NCI-H2196 (cell line): ENCODE measurements at regions not wholly inside any gene's neighbourhood (a gene's known extent, or its start where the extent isn't known, plus 50 kb on each side); places are given as distances from the start of the nearest gene placed in this dataset.
"Not testable (repeated sequence)": the region's sequence is repeated elsewhere in the genome, so short reads cannot be mapped to it uniquely, and the experiment has no call there.

Experiments
- DNase-seq: peaks from one replicate; lab custom pipeline; 2025; ENCODE audit not compliant: unreplicated experiment; lab: John Stamatoyannopoulos, UW

DNA sequence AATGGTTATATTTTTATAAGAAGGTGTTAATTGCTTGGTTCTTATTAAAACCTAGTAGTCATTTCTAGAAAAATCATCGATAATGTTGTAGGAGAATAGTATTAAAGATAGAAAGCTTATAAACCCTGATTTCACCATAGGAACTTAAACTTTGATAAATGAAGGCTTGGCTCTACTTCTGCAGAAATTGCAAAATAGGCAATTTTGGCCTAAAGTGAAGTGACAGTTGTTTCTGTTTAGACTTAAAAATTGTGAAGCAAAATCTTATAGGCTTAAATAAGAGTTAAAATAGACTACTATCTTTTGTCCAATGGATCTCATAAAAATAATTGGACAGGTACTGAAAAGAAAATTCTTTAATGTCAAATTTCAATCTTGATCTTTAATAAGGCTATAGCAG, 321.6 kb upstream of the FZD8 start:
- DNase-seq, result no peak

DNA sequence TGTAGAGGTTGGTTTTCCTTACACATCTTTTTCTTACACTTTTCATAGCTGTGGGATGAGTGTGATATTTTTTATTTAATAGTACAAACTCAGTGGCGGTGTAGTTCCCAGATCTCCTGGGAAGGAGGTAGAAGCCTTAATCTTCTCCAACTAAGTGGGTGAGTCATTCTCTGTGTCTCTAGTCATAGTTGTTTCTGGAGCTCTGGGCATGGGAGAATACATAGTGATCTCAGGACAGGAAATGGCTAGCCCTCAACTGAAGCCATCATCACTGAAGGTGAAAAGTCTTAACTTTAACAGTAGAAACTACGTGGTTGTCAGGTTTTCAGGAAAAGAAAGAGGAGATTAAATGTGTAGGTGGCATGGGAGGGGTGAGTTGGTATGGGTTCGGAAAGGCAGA, 319.4 kb upstream of the FZD8 start:
- no peak for DNase-seq

DNA sequence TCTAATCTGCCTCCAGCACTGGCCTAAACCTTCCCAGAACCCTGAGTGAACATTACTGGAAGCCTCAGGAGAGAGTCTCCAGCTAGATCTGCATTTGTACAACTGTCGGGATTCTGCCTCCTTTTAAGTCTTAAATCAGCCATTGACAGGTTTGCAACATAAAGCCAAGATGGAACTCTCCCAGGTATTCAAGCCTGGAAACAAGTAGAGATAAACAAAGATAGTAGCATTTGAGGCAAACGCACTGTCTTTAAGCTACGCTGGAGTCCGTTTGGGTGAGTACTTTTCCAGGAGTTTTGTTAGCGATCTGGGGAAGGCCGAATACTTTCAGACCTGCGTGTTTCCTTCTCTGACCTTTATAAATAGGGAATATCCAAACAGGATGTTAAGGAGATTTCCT, 317.2 kb upstream of the FZD8 start:
- no peak for DNase-seq

DNA sequence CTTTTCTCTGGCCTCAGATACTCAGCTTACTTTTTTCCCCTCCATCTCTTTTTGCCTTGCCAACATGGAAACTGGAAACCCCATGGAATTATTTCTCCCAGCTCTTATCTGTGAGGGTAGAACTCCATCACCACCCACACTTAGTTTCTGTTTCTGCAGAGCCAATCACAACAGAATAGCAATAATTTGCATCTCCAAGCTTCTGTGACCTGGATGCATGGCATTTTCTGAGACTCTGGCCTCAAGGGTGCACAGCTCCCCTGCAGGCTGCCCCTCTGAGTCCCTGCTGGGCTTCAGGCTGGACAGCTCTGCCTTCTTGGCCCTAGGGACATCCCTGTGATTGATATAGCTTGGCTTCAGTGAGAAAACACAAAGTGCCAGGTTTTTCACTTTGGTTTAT, 316.5 kb upstream of the FZD8 start:
- DNase-seq, result not testable (repeated sequence)

DNA sequence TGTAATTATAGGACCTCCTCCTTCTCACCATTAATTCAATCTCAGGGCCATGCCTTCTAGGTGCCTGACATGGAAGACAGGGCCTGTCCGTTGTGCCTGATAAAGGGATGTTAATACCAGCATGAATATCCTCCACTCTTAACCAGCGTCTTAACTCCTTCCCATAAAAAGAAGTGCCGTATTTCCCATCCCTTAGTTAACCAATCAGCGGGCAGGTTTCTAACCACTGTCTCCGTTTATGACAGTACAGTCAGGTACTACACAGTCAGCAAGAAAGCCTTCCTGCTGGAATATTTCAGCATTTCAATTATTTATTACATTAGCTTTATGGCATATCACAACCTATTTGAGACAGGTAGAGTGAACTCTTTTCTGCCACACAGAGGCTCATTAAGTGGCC, 308.6 kb upstream of the FZD8 start:
- no peak for DNase-seq

DNA sequence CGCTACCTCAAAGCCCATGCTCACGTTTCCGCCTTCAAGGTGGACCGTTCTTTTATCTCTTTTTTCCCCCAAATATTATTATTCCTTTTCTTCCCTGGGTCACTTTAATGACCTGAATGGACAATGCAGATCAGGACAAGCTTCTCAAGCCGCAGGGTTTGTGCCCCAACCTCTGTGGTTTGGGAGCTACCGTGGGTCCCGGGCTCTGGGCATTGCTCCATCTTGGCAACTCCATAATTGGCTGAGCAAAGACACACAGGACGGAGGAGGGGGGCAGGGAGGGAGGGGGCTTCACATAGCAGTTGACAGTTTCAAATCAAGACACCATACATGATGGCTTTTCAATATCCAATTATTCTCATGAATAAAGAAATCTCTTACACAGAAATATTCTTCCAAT, 308.1 kb upstream of the FZD8 start:
- DNase-seq, result no peak

DNA sequence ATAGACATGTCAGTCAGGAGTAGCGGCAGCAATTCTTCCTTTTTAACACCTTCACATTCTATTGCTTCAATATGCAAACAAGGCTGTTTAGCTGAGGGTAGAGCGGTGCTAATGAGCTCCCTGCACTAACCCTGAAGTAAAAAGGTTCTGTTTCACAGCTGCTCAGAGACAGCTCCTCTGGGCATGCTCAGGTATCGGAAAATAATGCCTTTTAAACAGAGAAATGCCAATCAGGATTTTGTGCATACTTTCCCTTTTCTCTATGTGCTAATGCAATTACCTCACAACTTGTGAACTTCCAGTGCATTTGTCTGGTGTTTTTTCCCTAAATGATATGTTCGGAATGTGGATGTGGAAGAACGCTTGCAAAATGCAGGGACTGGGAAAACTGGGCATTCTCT, 307.7 kb upstream of the FZD8 start:
- no peak for DNase-seq

DNA sequence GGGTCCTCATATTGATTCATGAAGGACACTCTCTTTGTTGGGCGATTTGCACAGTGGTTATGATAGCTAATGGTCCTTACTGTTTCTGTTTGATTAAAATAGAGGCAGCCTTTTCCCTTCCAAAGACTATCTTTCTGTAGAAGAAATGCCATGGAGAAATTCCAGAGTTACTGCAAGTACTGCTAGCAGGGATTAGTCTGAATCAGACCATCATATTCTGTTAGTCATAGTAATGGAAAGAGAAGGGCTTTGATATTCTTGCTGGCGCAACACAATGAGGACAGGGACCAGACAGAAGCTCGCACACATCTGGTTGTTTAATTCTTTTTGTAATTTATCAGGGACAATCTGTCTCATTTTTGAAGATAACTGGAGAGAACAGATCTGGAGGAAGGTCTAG, 304.5 kb upstream of the FZD8 start:
- no peak for DNase-seq

DNA sequence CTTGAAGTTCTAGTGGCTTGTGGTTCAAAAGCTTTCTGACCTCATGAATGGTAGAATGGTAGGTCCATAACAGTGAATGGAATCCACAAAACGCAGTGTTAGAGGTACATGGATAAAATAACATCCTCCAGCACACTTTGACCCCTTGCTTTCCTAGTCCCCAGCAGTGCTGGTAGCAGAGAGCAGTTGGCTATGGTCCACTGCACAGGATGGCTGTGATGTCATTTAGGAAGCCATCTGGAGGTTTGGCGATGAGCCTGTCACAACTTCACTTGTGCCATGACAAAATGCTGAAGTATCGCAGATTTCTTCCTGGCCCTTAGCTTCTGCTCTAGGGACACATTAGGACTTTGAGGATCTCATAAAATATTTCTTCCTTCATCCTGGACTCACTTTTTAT, 300.0 kb upstream of the FZD8 start:
- no peak for DNase-seq

DNA sequence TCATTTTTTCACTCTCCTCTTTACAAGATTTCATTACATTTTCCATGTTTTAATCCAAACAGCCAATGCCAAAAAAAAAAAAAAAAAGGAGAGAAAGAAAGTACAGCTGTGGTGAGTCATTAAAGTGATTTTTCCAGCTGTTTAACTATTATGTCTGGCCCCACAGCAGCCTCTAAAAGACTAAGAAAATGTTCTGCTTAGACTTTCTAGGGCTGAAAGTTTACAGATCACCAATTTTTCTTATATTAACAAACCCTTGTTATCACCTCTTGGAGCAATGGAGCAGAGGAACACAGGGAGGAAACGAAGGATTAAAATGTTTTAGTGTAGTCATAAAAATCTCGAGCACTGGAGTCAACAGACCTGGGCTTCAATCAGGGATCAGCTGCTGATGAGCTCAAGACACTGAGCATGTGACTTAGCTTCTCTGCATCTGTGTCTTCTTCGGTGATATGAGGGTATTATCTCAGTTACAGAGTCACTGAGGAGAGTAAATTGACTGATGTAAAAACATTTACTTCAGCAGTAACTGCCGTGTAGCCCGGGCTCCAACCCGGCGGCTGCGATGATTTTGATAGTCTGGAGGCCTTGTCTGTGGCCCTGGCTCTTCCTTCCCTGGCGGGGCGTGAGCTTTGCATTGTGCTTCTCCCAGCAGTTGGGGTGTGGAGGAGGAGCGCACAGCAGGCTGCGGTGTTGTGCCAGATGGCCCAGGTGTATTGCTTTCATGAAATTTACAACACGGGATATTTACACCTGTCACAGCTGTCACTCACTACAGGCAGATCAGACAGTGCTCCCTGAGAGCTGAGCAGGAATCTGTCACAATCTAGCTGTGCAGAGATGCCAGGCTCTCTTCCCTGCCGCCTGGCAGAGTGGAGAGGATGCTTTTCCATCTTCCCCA, 298.3 kb upstream of the FZD8 start:
- peak; percentile 11 for DNase-seq

DNA sequence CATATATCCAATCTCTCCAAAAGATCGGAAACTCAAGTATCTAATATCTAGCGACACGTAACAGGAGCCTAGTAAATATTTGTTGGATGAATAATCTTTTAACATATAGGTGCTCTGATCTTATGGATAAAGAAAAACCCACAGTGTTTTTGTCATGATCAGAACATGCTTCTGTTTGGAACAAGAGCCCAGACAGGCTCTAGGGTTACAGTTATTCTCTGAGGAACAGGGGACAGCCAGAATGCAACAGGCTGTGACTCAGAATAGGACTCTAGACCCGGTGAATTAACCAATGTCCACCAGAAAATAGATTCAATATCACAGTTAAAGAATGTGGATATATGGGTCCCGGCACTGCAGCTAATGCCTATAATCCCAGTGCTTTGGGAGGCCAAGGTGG, 296.1 kb upstream of the FZD8 start:
- no peak for DNase-seq

DNA sequence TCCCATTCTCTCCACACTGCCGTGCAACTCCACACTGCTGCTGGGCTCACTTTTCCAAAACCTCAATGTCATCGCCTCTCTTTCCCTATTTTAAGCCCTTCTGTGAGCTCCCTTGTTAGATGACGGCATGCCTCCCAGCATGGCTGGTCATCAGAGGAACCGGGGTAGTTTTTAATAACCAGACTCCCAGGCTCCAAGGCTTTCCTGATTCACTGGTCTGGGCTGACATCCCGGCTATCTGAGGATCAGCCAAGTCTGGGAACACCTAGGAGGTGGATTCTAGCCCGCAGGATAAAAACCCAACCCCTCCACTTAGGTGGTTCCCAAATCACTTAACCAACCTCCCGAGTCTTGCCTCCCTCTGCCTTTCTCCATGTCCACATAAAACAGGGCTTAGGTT, 295.4 kb upstream of the FZD8 start:
- DNase-seq, result no peak

DNA sequence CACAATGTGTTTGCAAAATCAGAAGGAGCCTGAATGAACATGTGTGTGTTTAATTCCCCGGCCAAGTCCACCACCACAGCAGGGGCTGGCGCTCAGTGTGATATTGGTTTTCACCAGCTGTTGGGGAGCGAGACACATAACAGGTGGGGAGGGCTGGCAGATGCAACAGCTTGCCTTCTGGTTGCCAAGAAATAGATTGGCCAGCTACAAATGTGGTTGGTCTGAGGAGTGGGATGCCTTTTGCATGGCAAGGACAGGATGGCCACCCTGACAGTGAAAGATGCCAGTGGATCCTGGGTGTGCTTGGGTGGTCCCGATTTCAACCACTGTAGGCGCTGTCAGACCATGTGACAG, 292.5 kb upstream of the FZD8 start:
- DNase-seq, result peak; percentile 10

DNA sequence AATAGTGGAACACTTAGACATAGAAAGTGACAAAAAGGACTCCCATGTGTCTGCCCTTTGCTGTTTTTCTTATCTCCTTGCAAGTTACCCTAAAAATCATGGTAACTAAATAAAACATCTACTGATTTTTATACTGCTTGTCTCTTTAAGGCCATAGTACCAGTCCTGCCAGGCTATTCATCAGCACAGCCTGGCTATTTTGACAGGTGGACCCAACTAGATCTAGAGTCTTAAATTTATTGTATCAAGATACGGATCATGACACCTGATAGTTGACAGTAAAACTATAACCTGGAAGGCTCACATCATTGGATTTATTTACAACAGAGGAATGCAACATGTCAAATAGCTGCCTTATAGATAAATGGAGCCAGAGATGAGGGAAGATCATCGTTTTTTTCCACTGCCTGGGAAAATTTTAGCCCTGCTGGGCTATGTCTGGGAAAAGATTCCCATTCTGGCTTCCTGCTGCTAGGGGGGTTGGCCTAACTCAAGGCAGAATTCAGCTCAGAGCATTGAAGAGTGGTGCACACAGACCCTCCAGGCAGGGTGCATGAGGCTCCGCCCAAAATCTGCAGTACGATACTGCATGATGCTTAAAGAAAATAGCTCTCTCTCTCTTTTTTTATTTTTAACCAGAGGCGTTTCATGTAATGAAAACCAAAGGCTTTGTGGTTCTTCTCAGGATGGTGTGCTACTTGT, 292.0 kb upstream of the FZD8 start:
- DNase-seq, result no peak

DNA sequence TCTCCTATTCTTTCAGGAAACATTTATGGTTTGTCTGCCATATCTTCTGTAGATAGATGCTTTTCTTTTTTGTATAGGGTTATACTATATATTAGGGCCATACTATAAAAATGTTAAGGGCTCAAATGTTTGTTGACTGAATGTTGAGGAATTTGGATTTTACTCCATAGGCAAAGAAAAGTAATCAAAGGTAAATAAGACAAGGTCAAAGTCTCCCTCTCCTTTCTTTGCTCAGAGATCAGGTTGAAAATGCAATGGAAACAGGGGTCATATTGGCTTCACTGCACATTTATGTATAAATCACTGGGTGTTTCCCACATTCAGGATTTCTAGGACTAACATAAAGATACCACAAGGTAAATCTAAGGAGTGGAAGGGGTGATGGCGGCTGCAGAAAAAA, 291.4 kb upstream of the FZD8 start:
- no peak for DNase-seq

DNA sequence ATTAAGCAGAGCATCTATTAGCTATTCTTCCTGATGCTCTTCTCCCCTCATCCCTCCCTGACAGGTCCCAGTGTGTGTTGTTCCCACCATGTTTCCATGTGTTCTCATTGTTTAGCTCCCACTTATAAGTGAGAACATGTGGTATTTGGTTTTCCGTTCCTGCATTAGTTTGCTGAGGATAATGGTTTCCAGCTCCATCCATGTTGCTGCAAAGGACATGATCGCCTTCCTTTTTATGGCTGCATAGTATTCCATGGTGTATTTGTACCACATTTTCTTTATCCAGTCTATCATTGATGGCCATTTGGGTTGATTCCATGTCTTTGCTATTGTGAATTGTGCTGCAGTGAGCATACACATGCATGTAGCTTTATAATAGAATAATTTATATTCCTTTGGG, 287.9 kb upstream of the FZD8 start:
- not testable (repeated sequence) for DNase-seq

DNA sequence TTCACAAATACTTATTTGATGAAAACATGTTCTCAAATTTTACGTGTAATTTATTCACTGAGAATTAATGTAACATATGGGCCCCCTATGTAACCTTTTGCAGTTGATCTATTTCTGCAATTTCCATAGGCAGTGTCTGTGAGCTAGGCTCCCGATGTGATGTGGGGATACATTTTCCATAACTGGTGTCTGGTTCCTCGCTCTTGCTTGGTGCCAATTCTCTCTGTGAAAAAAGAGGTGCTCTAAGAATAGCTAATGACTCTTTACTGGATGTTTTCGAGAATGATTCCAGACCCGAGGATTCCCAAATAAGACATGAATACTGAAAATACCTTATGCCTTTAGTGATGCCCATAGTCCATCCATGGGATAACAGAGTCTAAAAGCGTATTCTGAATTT, 286.7 kb upstream of the FZD8 start:
- no peak for DNase-seq

DNA sequence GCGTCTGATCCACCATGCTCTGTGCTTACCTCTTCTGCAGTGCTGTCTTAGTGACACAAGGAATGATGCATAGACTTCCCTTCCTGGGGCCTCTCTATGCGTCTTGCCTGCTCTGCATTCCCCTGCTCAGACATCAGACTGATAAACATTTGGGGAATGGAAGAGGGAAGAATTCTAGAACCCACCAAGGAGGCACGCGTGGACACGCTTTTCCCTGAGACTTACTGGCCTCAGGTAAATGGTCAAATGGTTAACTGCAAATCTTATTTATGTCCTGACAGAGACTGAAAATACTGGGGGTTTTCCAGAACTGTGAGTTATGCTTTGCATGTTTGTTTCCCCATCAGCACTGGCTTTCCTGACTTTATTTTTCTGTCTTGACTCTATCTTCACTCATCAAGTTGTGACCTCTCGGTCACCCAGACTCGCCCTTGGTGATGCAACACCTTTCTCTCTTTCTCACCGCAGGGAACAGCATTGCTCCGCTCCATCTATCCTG, 285.9 kb upstream of the FZD8 start:
- no peak for DNase-seq

DNA sequence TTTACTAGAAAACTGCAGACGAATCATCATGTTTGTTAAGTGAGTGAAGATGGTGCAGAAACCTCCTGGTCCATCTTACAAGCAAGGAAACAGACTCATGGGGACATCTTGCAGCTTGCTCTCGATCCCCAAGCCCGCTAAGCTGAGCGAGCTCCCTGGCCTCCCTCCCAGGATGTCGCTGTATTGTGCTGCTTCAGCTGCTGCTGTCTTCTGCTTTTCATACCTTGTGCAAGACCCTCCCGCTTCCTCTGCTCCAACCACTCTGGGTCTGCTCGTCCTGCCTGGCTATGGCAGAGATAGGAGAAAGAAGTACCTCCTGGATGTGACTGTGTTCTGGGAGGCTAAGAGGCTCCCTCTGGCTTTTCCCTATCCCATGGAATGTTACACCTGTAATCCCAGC, 285.2 kb upstream of the FZD8 start:
- no peak for DNase-seq

DNA sequence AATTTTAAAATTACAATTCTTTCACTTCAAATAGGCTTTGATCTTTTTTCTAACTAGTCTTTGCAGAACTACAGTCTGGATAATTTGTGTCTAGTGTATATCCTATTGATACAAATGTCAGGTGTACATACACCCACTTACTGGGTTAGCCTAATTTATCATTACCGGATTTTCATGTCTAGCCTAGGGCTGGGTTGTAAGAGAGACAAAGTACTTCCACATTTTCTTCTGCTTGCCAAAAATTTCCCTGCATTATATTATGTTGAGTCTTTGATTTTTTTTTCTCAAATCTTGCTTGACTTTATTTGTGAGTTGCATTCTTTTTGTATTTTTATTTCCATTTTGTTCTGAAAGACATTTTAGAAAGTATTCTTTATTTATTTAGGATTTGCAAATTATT, 284.8 kb upstream of the FZD8 start:
- no peak for DNase-seq

DNA sequence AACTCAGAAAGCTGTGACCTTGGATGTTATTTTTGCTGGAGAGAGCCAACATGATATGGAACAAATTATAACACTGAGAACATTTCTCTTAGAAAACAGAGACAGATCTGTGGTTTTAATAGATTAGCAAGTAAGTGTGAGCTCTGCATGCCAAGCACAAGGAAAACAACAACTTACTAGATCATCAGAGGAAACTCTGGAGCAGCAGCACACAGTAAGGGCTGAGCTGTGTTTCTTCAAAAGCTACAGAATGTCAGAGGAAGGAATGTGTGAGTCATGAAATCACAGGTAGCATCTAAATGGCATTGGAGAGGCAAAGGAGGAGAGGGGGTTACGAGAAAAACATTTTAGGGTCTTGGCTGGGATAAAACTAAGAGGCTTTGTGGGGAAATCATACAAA, 283.4 kb upstream of the FZD8 start:
- DNase-seq, result no peak

DNA sequence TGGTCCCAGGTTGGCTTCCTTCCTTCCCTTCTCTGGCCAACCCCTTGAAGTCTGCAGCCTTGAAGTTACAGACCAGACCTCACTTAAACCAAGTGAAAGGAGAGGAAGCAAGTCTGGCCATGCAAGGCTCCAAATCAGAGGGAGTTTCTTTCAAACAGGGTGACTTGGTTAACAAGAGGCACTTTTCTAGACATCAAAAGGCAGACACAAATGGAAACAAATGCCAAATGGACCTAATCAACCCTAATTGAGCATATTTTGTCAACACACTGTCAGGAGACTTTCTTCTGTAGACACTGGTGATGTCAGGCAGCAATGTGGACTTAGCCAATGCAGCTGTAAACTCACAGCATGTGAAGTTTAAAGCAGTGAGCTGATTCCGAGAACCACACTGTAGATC, 282.7 kb upstream of the FZD8 start:
- DNase-seq, result no peak
